ENCODE measurements at regions not wholly inside any gene's neighbourhood (a gene's known extent, or its start where the extent isn't known, plus 50 kb on each side); places are given as distances from the start of the nearest gene placed in this dataset.
A peak's percentile ranks its signal among the peaks of the same experiment; 100 is the strongest.

GRCh38 chr5:38193015-38193581, 65.3 kb upstream of the EGFLAM start:
- TF ChIP-seq POLR2AphosphoS5 (IDR thresholded peaks at IDR 0.05) (peak in 1 of 3 donors; percentile 12), POLR2A (IDR thresholded peaks at IDR 0.05) (no peak)
